ENCODE measurements at regions not wholly inside any gene's neighbourhood (a gene's known extent, or its start where the extent isn't known, plus 50 kb on each side); places are given as distances from the start of the nearest gene placed in this dataset.

DNA sequence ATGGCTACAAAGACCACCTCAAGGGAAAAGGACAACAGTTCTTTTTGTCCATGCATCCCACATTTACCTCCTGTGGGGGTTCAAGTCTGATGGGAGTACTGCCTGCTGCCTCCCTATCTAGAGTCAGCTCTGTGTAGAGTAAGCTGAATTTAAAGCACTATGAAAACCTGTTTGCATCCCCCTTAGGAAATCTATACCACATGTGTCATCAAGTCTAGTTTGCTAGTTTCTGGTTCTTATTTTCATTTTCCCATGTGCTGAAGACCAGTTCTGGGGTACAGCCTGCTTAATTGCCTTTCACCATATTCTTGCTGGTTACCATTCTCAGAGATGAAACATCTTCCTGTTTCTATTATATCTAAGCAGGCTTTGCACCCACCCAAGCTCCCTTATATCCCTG, 470.3 kb downstream of the MBD2 start:
- TF ChIP-seq CTCF (IDR thresholded peaks at IDR 0.05 in 8 of 11, conservative IDR thresholded peaks at IDR 0.05 in 3 of 11) = no peak
- no peak for TF ChIP-seq POLR2AphosphoS5 (IDR thresholded peaks at IDR 0.05)

Measured in spleen (tissue), 7 donors.